GM12874 (cell line): ENCODE measurements at regions not wholly inside any gene's neighbourhood (a gene's known extent, or its start where the extent isn't known, plus 50 kb on each side); places are given as distances from the start of the nearest gene placed in this dataset.

ENCODE experiments used
- TF ChIP-seq, protein P1 (sequence below): IDR thresholded peaks from 2 replicates; pipeline ENCODE4 v1.5.1; 2011; ENCODE audit warnings: low read depth, mild to moderate bottlenecking, control low read depth, low read length, moderate library complexity; ENCODE audit not compliant: insufficient read depth

DNA sequence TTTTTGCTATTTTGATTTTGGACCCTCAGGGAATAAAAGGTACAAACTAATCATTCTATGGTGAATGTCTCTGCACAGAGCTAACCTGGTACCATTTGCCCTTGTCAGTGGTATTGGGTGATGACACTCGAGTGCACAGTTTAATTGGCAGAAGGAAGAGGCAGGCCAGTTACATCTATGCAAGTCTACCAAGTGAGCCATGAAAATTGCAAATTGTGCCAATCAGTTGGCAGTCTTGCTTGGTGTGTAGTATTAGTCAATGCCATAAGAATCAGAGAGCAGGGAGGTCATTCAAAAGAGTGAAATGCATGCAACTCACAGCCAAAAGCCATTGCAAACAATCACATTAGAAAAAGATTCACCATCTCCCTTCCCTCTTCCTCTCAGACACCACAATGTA lies 479.6 kb downstream of the ADAMTS20 start:
- TF ChIP-seq, protein P1, sequence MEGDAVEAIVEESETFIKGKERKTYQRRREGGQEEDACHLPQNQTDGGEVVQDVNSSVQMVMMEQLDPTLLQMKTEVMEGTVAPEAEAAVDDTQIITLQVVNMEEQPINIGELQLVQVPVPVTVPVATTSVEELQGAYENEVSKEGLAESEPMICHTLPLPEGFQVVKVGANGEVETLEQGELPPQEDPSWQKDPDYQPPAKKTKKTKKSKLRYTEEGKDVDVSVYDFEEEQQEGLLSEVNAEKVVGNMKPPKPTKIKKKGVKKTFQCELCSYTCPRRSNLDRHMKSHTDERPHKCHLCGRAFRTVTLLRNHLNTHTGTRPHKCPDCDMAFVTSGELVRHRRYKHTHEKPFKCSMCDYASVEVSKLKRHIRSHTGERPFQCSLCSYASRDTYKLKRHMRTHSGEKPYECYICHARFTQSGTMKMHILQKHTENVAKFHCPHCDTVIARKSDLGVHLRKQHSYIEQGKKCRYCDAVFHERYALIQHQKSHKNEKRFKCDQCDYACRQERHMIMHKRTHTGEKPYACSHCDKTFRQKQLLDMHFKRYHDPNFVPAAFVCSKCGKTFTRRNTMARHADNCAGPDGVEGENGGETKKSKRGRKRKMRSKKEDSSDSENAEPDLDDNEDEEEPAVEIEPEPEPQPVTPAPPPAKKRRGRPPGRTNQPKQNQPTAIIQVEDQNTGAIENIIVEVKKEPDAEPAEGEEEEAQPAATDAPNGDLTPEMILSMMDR = no peak

DNA sequence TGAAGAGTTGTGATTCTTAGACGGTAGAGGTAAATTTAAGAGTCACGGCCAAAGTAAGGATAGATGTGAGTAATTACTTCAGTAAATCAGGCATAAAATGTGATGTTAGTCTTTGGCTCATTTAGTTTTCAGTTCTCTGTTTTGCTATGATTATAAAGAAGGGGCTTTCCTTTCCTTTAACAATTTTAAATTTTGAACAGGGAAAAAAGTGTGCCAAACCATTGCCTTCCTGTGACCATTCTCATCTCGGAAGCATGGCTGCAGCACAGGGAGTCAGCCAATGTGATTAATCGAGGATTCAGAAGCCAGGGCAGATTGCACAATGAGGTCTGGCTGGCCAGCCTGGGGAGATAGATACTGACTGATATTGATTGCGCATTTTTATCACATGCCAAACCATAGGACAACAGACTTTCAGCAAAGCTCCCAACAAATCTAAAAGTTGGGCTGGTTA lies 480.2 kb upstream of the PRICKLE1 start:
- TF ChIP-seq, protein P1 = no peak

GRCh38 chr12:43066471-43066870 lies 476.9 kb upstream of the PRICKLE1 start:
- TF ChIP-seq, protein P1 = no peak

GRCh38 chr12:43063650-43064049 lies 474.1 kb upstream of the PRICKLE1 start:
- TF ChIP-seq, protein P1 = no peak

DNA sequence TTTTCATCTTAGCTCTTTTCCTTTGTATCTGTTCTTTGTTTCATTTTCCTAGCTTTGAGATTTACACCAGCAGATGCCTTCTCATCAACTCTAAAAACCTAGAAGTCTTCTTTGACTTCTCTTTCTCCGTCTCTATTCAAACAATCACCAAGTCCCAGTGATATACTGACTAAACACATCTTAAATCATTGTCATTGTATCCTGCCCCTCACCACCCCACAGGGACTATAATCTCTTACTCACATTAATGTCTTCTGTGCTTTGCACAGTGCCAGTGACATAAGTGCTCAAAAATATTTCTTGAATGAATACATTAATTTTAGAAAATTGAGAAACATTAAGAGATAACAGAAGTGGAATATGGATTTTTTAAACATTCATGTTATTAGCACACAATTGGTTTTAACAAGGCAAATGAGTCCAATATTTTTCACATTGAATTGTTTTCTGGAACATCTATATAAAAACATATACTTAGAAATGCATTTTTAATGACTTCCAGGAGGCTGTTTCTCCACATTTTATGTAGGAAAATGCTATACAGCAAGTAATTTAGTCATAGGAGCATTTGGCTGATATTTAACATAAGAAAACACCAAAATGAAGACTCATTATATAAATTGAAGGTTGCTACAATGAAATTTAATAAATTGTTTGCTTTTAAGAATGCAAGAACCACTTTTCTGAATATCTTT lies 472.8 kb upstream of the PRICKLE1 start:
- TF ChIP-seq, protein P1 = no peak

DNA sequence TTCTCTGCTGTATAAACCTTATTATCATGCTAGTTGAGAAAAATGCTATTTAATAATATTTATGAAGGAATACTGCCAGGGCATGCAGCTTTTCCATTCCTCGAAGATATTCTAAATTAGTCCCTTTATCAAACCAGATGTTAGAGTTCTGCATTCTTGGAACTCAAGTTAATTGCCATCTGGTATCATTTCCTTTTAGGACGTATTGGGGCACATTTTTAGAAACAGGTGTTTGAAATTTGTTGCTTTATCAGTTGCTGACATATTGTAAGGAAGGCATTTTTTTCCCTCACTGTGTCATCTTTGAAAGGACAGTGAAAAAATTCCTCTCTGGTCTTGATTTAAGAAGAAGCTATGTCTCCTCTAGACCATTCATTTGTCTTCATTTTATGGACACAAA lies 471.2 kb upstream of the PRICKLE1 start:
- TF ChIP-seq, protein P1 = no peak

DNA sequence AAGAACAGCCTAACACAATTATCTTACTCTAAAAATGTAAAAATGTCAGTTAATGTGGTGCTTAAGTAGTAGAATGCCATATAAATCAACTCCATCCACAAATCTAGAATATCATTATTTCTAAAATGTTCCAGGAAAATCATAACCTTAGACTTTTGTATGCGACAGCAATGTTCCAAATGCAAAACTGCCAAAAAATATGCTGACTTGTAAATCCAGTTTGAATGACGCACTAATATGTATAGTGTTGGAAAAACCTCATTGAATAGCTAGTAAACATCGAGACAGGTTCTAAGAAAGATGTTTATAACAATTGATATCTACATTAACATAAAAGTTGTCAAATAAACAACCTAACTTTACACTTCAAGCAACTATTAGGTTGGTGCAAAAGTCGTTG lies 469.1 kb upstream of the PRICKLE1 start:
- TF ChIP-seq, protein P1 = no peak

DNA sequence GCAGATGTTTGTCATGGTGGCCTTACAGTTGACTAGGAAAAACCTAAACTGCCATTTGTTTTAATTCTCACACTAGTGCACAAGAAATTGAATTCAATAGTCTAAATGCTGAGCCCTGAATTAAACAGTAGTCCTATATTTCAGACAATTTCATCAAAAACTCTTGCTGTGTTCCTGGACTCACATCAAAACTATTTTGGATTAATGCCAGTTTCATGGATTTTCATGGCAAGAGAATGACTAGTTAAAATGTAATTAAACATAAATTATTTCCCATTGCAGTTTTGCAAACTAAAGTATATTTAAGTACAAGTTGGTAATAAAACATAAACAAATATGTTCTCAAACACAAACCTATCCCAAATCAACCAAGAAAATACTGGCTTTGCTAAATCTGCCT lies 468.0 kb upstream of the PRICKLE1 start:
- TF ChIP-seq, protein P1 = no peak
